ENCODE measurements at regions not wholly inside any gene's neighbourhood (a gene's known extent, or its start where the extent isn't known, plus 50 kb on each side); places are given as distances from the start of the nearest gene placed in this dataset.

- TF ChIP-seq CTCF (IDR thresholded peaks at IDR 0.05; ENCODE audit: low read depth, low read length, missing input control), result no peak
- TF ChIP-seq RAD21 (IDR thresholded peaks at IDR 0.05), result no peak
- no peak for TF ChIP-seq TAF1 (conservative IDR thresholded peaks at IDR 0.05)
- no peak for TF ChIP-seq EGR1 (IDR thresholded peaks at IDR 0.05; ENCODE audit: low read depth in 2 of 2)
These were observed 132.2 kb upstream of the PLXNA4 start for GRCh38 chr7:132708470-132708869.
